Fibroblast of peridontal ligament (primary cell): ENCODE measurements at regions not wholly inside any gene's neighbourhood (a gene's known extent, or its start where the extent isn't known, plus 50 kb on each side); places are given as distances from the start of the nearest gene placed in this dataset.
"Not testable (repeated sequence)": the region's sequence is repeated elsewhere in the genome, so short reads cannot be mapped to it uniquely, and the experiment has no call there.

Source experiments
- DNase-seq: peaks from one replicate; pipeline ENCODE4 v3.0.0-alpha.2; 2010; ENCODE audit errors: extremely low read depth

DNA sequence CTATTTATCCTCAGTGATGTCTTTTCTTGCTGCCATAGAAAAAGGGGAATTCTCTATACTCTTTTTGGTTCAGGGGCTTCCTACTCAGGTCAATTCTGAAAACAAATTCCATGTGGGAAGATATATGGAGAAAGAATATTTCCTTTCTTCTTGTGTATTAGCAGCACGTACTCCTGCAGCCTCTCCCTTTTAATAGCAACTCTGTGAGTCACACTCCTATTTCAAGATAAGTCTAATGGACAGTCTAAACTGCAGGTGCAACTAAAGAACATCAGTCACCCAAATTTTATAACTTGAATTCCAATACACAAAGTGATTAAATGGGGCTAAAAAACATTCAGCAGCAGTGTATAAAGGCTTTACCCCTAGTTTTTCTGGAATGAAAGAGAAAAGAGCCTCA is 942.2 kb downstream of the CNTNAP5 start:
- DNase-seq, result no peak

DNA sequence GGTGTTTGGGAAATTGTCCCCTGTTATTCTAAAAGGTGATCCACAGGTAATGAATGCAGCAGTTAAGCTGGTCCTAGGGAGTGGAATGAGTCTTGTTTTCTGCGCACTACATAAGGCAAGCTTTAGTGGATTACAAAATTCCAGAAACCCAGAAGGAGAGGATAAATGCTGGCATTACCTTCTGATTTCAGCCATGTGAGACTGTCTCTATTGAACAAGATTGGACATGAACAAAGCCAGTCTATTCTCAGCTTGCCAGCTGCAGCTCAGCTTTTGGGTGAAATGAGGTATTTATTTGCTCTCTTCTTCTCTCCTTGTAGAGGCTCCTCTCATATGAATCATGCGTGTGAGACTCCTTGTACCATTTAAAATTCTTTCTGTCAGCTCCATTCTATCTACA is 944.9 kb downstream of the CNTNAP5 start:
- no peak for DNase-seq

DNA sequence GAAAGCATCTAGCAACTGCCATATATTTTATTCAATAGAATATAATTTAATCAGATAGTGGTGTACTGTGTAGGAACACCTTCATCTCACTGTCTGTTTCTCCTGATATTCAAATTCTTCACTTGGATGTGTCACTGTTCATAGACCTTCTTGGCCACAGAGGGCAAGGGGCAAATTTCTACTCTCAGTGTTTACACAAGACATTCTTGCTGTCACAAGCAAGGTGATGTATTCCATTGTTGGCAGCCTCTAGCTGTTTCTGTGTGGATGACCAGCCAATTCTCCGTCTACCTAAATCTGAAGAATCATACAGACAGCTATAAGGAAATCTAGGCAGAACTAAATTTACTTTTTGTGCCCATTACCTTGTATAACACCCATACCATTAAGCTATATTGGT is 948.3 kb downstream of the CNTNAP5 start:
- no peak for DNase-seq

DNA sequence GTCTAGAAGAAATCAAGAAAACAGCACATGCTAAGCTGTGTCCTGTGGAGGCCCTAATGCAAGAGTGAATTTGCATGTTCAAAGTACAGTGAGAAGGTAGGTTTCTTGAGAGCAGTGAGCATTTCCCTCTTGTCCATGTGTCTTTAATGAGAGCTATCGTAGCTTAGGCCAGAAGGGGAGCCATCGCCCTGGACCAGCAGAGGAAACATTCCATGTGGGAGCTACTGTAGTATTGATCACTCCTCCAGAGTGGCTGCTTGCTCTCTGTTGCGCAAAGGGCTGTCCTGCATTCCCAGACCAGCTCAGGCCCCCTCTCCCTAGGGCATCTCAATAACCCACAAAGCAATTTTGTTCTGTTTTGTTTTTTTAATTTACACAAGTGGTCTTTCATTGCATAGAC is 950.1 kb downstream of the CNTNAP5 start:
- no peak for DNase-seq

DNA sequence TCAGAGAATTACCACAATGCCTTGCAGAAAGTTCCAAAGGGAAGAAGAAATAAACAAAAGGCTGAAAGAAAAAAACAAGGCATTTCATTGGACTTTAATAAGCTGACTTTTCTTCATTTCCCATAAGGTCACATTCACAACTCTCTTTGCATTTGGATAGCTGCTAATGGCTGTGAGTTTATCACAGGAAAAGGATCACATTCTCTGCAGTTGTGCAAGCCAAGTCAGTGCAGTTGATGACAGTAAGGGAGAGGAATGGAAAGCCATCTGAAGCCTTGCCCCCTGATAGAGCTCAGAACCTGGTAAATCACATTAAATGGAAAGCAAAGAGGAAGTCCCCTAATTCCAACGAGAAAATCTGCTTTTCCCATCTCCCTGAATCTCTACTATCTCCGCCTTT is 950.6 kb downstream of the CNTNAP5 start:
- no peak for DNase-seq

DNA sequence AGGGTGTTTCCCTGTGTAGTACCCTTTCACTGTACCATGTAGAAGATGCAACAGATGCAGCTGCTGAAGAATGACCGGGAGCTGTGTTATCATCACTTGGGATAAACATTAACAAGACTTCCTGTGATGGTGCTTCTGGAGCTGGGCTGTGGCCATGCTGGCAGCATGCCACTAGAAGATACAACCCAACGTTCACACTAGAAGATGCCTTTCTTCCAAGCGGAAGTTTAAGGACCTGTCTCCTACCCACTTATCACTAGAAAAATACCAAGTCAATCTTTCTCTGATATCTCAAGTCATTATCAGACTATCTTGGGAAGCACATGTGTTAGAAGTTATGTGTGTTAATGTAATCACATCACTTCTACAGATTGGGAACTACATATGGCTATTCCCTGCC is 953.5 kb downstream of the CNTNAP5 start:
- no peak for DNase-seq

DNA sequence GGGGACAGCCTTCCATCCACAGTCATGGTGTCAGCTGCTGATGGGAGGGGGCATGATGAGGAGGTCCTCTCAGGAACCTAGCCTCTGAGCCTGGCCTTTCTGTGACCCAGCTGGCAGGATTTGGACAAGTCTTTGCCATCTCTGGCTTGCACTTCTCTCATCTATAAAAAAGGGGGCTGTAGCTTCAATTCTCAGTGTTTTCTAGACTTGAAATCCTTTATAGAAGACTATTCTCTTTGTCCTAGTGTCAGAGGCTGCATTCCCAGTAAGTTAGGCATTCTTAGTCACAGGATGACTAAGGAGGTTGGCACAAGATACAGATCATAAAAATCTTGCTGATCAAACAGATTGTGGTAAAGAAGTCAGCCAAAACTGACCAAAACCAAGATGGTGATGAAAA is 958.5 kb downstream of the CNTNAP5 start:
- DNase-seq, result peak; percentile 96

DNA sequence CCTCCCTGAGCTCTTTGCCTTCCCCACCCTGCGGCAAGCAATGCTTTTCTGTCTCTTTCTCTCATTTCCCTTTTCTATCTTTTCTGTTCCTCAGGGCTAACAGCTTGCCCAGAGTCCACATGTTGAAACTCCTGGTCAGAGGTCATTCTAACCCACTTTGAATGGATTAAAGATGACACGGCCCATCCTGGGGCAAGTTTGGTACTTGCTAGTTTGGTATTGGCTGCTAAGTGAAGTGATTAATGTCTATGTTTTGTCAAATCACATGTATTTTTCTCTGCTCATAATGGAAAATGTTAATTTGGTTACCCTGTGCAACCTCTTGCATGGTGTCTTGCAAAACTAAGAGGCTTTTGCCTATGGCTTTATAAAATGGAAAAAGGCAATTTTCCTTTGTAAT is 960.2 kb downstream of the CNTNAP5 start:
- DNase-seq, result peak; percentile 73

DNA sequence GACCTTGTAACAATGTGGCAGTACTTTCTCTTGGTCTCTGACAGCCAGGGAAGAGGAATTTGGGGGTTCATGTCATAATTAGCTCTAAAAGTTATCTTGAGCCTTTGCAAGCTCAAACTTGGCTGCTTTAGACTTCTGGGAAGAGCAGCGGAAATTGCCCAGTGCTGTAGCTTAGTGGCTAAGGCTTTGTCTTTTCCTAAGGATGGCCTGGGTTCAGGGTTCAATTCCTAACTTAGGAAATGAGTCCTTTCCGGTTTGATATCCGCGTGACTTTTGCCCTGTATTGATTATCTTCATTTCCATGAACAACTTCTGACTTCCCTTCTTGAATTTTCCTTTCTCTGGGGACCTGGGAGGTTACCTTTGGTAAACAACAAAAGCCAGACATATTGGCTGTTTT is 961.0 kb downstream of the CNTNAP5 start:
- no peak for DNase-seq

DNA sequence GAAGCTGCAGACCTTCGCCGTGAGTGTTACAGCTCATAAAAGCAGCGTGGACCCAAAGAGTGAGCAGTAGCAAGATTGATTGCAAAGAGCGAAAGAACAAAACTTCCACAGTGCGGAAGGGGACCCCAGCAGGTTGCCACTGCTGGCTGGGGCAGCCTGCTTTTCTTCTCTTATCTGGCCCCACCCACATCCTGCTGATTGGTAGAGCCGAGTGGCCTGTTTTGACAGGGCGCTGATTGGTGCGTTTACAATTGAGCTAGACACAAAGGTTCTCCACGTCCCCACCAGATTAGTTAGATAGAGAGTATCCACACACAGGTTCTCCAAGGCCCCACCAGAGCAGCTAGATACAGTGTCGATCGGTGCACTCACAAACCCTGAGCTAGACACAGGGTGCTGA is 961.8 kb downstream of the CNTNAP5 start:
- not testable (repeated sequence) for DNase-seq

DNA sequence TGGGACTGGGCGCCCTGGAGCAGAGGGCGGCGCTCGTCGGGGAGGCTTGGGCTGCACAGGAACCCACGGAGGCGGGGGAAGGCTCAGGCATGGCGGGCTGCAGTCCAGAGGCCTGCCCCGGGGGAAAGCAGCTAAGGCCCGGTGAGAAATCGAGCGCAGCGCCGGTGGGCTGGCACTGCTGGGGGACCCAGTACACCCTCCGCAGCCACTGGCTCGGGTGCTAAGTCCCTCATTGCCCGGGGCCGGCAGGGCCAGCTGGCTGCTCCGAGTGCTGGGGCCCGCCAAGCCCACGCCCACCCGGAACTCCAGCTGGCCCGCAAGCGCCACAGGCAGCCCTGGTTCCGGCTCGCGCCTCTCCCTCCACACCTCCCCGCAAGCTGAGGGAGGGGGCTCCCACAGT is 962.3 kb downstream of the CNTNAP5 start:
- not testable (repeated sequence) for DNase-seq

DNA sequence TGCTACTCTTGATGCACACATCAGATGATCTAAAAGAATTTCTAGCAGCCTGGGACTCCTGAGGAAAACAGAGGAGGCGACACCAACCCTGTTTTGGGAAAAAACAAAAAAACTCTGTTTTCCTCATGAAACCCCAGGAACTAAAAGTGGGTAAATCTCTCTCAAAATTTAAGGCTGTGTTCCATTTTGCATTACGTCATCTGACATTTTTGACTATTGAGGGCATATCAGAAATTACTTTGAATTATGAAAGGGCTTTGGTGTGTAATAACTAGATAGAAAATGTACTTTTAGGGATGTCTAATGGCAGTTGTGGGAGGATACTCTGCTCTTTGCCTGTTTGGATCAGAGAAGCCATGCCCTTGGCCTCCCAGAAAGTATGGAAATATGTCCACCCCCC is 963.0 kb downstream of the CNTNAP5 start:
- DNase-seq, result no peak

DNA sequence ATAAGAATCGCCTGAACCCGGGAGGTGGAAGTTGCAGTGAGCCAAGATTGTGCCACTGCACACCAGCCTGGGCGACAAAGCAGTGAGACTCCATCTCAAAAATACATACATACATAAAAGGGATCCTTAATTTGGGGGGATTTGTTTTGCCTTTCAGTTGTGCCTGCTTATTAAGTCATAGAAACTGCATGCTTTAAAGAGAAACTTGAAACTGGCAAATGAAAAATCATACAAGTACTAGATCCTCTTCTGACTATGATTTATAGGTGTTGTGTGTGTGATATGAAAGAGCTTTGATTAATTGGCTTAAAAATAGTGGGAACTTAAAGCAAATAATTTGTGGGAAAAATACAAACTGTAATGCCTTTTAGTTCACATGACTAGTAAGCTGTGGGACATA is 963.7 kb downstream of the CNTNAP5 start:
- DNase-seq, result no peak

DNA sequence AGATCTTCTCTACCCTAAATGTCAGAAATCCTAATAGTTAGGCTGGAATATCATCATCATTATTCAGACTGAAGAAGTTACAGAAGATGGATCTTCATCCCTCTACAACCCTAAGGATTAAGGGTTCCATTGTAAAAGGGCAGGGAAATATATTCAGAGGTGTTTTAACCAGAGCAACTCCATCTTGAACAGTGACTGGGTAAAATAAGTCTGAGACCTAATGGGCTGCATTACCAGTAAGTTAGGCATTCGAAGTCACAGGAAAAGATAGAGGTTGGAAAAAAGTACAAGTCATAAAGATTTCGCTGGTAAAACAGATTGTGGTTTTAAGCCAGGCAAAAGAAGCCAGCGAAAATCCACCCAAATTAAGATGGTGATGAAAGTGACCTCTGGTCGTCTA is 968.7 kb downstream of the CNTNAP5 start:
- DNase-seq, result no peak

DNA sequence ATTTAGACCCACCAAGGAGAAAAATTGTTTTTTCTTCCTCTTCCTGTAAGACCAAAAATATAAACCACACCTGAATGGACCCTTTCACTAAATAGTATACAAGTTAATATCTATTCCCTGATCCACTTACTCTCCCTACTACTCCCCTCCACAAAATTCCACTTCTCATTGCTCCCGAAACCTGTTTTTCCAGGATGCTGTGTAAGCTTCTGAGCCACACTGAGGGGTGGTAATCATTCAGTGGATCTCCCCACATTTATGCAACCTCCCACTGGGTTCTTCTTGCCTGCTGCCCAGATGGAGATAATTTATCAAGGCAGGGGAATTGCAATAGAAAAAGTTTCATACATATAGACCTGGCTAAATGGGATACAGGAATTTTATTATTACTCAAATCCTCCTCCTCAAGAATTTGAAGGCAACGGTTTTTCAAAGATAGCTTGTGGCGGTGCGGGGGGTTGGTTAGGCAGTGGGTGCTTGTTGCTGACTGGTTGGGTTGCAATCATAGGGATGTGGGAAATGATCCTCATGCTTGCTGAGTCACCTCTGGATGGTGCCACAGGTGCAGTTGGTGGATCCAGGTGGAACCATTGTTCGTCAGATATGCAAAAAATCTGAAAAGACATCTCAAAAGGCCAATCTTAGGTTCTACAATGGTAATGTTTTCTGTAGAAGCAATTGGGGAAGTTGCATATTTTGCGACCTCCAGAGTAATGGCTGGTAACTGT is 970.3 kb downstream of the CNTNAP5 start:
- no peak for DNase-seq

DNA sequence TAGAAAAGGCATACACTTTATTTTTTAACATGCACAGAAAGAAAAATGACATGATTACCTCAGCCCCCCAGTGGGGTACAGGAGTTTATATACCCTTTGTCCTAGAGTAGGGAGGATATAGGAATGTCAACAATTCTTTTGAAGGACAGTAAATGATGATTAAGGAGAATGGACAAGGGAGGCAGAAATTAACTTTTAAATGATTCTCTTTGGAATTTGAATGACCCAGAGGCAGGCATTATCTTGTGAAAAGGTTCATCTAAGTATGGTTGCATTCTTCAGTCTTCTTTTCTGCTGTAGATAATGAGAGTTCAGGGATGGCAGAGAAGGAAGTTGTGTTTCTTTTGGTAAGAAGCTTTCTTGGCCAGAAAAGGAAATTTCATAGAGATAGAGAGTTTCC is 971.3 kb downstream of the CNTNAP5 start:
- DNase-seq, result no peak

DNA sequence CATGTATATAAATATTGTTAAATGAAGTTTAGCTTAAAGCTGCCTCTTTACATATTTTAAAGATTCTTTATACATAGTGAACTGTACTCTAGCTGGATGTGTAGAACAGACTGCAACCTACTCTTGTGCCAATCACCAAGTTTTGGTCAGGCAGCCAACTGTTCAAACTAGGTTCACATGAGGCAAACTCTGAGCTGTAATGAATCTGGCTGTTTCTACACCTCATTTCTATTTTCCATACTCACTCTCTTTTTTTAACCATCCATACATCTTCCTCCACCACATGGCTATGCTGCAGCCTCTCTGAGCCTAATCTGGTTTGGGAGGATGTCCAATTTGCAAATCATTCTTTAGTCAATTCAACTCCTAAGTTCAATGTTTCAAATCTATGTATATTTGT is 974.8 kb downstream of the CNTNAP5 start:
- DNase-seq, result no peak

DNA sequence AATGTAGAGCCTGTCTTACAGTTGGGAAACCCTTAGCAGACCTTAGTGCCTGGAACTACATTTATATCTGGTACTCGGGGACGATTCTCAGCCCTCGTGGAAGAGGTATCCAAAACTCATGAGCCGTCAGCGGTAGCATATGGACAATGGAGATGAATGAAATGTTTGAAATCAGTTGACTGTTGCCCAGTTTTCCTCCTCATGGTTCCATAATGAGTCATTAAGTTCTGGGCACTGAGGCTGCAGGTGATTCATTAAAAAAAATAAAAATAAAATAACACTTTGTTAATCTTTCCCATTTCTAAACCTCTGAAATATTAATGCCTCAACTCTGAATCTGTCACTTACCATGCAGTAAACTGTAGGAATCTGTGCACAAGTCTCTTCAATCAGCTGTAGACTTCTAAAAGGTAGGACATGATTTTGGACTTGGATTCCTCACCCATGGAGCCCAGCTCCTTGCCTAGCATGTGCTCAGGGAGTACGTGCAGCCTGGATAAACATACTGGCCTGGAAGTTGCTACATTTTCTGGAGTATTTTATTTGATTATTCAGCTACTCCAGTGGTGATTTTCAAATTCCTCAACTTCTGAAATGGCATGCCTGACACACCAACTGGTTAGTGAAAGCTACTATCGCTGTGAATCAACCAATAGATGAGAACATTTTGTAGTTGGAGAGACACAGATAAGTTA is 979.2 kb downstream of the CNTNAP5 start:
- no peak for DNase-seq

DNA sequence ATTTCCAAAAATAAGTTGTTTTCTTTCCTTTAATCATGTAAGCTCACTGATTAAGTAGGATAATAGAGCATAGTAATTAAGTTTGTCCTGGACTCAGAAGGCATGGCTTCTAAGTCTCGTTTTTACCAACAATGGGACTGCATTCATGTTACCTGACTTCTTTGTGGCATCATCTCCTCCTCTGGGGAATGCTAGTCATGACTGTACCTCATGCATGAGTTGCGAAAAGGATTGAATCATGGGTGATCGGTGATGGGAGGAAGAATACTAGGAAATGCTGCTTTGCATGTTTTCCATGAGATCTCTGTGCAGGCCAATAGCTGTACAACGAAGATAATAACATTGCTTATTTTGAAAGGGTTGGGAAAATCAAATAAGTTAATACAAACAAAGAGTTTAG is 981.6 kb downstream of the CNTNAP5 start:
- DNase-seq, result no peak

DNA sequence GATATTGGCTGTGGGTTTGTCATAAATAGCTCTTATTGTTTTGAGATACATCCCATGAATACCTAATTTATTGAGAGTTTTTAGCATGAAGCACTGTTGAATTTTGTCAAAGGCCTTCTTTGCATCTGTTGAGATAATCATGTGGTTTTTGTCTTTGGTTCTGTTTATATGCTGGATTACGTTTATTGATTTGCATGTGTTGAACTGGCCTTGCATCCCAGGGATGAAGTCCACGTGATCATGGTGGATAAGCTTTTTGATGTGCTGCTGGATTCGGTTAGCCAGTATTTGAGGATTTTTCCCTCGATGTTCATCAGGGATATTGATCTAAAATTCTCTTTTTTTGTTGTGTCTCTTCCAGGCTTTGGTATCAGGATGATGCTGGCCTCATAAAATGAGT is 1003.6 kb downstream of the CNTNAP5 start:
- not testable (repeated sequence) for DNase-seq

DNA sequence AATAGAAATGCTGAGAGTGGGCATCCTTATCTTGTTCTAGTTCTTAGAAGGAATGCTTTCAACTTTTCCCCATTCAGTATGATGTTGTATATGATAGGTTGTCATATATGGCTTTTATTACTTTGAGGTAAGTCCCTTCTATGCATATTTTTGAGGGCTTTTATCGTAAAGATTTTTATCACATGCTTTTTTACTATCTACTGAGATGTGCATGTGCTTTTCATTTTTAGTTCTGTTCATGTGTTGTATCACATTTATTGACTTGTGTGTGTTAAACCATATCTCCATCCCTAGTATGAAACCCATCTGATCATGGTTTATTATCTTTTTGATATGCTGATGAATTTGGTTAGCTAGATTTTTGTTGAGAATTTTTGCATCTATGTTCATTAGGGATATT is 1008.8 kb downstream of the CNTNAP5 start:
- no peak for DNase-seq

DNA sequence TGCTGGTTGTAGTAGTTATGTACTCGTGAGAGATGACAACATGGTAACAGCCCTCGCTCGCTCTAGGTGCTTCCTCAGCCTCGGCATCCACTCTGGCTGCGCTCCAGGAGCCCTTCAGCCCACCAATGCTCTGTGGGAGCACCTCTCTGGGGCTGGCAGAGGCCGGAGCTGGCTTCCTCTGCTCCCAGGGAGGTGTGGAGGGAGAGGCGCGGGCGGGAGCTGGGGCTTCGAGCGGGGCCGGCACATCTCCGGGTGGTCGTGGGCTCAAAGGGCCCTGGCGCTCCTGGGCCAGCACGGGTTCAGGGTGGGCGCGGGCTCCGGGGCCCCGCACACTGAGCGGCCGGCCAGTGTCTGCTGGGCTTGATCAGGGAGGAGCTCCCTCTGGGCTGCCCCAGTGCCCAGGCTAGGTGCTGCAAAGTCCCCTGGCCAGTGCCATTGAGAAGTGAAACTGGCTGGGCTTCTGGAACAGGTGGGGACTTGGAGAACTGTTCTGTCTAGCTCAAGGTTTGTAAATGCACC is 1012.1 kb downstream of the CNTNAP5 start:
- no peak for DNase-seq

DNA sequence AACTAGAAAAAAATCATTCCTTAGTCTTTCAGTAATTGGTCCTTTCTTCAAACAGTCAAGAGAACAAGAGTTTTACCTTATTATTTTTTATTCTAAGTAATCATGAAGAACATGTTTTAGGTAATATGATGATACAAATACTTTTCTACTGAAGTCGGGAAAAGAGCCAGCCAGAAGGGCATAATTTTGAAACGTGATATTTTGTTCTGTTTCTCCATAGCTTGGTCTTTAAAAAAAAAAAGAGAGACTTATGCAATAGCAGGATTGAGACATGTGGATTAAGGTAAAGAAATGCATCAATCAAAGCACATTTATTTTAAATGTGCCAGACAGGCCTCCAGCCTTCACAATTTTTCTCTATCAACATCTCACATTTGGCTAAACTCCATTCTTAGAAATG is 1016.8 kb downstream of the CNTNAP5 start:
- peak; percentile 62 for DNase-seq
